Osteocyte (in vitro differentiated cells): ENCODE measurements at regions not wholly inside any gene's neighbourhood (a gene's known extent, or its start where the extent isn't known, plus 50 kb on each side); places are given as distances from the start of the nearest gene placed in this dataset.

Source experiments
- DNase-seq: peaks from one replicate; pipeline ENCODE4 v3.0.0; 2021; ENCODE audit warnings: mixed read lengths; ENCODE audit not compliant: unreplicated experiment; ENCODE audit errors: extremely low spot score
- H3K27ac Mint-ChIP-seq: one replicate; pipeline ENCODE4 v1.8.0; 2021; ENCODE audit warnings: mild to moderate bottlenecking, mixed read lengths; ENCODE audit not compliant: unreplicated experiment
- H3K27me3 Mint-ChIP-seq: one replicate; pipeline ENCODE4 v1.8.0; 2021; ENCODE audit warnings: mixed read lengths; ENCODE audit not compliant: unreplicated experiment
- H3K36me3 Mint-ChIP-seq: one replicate; pipeline ENCODE4 v1.8.0; 2021; ENCODE audit warnings: mixed read lengths; ENCODE audit not compliant: unreplicated experiment
- H3K4me1 Mint-ChIP-seq: one replicate; pipeline ENCODE4 v1.8.0; 2021; ENCODE audit warnings: mixed read lengths; ENCODE audit not compliant: unreplicated experiment
- H3K4me3 Mint-ChIP-seq: one replicate; pipeline ENCODE4 v1.8.0; 2021; ENCODE audit warnings: mild to moderate bottlenecking, moderate library complexity, mixed read lengths; ENCODE audit not compliant: unreplicated experiment
- H3K9me3 Mint-ChIP-seq: one replicate; pipeline ENCODE4 v1.8.0; 2021; ENCODE audit warnings: mixed read lengths; ENCODE audit not compliant: unreplicated experiment
- TF ChIP-seq, protein P1 (sequence below): fragments of 200-600 bp; sonication (generic); IDR thresholded peaks from 2 replicates; pipeline ENCODE4 v1.5.0; 2021; ENCODE audit warnings: antibody characterized with exemption, mild to moderate bottlenecking, moderate library complexity

DNA sequence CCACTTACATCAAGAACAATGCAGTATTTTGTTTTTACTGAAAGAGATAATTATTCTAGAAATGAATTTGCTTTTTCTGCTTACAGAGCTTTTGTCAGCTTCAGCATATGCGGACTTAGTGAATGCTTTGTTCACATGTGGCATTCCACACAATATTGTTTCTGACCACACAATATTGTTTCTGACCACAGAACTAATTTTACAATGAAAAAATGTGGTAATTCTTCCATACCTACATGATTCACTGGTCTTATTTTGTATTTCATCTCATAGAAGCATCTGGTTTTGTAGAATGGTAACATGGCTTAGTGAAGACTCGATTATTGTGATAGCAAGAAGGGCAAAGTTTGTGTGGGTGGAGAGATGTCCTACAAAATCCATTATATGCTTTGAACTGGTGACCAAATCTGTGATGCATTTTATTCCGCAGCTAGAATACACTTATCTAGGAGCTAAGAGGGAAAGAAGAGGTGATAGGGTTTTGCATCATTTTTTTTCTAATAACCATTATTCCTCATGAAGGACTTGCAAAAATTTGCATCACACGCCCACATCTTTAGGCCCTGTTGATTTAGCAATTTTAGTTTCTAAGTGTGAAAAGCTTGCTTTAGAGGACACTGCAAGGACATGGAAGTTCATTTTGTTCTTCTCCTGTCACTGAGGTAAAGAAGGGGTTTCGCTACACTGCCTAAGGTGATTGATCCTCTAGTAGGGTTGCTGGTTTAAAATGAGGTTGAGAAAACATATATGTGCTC is 75.3 kb downstream of the HLX start:
- H3K4me3 Mint-ChIP-seq = no peak overlapping the region
- H3K27me3 Mint-ChIP-seq = no peaks in the 10 kb centered on the region
- peaks cover 5% of the 10 kb centered on the region for H3K9me3 Mint-ChIP-seq
- TF ChIP-seq, protein P1, sequence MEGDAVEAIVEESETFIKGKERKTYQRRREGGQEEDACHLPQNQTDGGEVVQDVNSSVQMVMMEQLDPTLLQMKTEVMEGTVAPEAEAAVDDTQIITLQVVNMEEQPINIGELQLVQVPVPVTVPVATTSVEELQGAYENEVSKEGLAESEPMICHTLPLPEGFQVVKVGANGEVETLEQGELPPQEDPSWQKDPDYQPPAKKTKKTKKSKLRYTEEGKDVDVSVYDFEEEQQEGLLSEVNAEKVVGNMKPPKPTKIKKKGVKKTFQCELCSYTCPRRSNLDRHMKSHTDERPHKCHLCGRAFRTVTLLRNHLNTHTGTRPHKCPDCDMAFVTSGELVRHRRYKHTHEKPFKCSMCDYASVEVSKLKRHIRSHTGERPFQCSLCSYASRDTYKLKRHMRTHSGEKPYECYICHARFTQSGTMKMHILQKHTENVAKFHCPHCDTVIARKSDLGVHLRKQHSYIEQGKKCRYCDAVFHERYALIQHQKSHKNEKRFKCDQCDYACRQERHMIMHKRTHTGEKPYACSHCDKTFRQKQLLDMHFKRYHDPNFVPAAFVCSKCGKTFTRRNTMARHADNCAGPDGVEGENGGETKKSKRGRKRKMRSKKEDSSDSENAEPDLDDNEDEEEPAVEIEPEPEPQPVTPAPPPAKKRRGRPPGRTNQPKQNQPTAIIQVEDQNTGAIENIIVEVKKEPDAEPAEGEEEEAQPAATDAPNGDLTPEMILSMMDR = no peak
- DNase-seq = no peak
- H3K36me3 Mint-ChIP-seq = no peaks in the 10 kb centered on the region
- no peak overlapping the region for H3K27ac Mint-ChIP-seq
- H3K4me1 Mint-ChIP-seq = no peaks in the 10 kb centered on the region

DNA sequence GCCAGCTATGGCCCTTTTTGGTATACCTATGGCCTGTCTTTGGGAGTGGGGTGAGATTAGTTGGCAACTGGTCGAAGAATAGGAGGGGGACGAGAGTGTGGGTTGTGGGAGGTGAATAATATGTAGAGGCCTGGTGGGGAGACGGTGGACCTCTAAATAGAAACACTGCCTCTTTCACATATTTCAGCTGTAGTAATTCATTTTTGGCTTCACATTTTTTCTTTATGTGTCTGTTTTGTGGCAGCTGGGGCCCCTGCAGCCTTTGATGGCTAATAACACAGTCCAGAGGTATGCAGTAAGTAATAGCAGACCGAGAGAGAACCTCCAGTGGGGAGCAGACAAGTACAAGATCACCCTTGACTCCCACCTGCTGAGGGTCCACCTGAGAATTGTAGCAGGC is 75.9 kb downstream of the HLX start:
- Mint-ChIP-seq H3K27me3 (no peaks in the 10 kb centered on the region), H3K9me3 (no peaks in the 10 kb centered on the region), H3K4me3 (no peak overlapping the region), H3K36me3 (no peaks in the 10 kb centered on the region), H3K4me1 (no peaks in the 10 kb centered on the region), H3K27ac (no peak overlapping the region)
- no peak for DNase-seq
- TF ChIP-seq, protein P1 = no peak

DNA sequence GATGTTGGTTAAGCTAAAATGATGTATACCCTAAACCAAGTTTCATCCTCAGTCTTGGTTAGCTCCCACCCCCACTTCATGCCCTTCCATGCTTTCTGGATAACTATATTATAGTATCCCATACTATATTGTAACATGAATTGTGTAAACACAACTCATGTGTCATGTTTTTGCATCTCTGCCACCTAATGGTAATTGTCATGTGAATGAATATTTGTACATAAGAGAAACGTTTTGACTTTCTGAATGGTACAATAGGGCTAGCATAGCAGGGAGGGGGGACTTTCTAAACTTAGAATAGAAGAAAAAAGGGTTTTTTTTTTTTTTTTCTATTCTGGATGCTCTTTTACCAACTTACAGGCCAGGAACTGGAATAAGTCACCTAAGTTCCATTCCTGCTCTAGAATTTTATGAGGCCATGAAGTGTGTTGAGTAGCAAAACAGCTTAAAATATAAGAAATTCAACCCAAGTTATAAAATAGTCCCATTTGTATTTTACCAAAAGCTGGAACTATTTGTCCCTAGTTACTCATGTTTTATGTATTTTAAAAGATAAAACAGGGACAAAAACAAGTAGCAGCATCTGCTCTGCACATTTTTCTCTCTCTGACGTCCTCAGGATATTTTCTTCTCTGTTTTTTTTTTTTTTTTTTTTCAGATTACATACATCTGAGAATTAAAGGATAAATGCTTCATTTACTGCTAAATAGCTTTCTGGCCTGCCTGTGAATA is 77.4 kb downstream of the HLX start:
- no peak for DNase-seq
- Mint-ChIP-seq H3K27ac (no peak overlapping the region), H3K27me3 (no peaks in the 10 kb centered on the region), H3K36me3 (no peaks in the 10 kb centered on the region), H3K9me3 (no peaks in the 10 kb centered on the region), H3K4me1 (no peaks in the 10 kb centered on the region), H3K4me3 (no peak overlapping the region)
- TF ChIP-seq, protein P1 = no peak

DNA sequence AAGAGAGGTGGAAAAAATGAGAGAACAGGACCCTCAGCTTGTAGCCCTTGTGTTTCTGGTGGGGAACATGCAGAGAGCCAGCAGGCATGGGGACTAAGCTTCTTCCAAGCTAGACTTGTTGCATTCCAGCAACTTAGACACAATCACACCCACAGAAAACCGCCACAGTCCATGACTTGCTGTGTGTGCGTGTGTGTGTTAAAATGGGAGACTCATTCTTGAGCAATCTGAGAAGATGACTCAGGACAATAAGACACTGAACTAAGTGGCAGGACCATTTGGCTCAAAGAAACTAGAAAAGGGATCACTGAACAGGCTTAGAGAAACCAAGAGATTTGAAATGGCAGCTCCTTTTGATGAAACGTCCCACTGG is 78.0 kb downstream of the HLX start:
- Mint-ChIP-seq H3K36me3 (no peaks in the 10 kb centered on the region), H3K9me3 (no peaks in the 10 kb centered on the region), H3K27ac (no peak overlapping the region), H3K27me3 (no peaks in the 10 kb centered on the region), H3K4me1 (no peaks in the 10 kb centered on the region), H3K4me3 (no peak overlapping the region)
- no peak for DNase-seq
- TF ChIP-seq, protein P1 = no peak

DNA sequence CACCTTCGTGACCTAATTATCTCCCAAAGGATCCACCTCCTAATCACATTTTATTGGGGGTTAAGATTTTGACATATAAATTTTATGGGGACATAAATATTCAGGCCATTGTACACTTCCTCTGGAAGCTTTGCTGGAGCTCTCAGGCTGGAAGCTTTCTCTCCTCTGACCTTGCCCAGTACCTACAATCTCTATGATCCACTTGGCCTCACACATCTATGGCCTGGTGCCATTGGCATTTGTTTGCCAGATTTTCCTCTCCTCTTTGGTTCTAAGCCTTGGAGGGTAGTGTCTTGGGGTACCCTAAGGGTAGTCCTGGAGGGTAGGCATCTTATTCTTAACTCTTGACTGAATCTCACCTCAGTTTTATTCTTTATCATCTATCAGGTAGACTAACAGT is 79.0 kb downstream of the HLX start:
- H3K27ac Mint-ChIP-seq = no peak overlapping the region
- TF ChIP-seq, protein P1 = no peak
- no peak overlapping the region for H3K4me3 Mint-ChIP-seq
- no peaks in the 10 kb centered on the region for H3K9me3 Mint-ChIP-seq
- no peaks in the 10 kb centered on the region for H3K4me1 Mint-ChIP-seq
- H3K36me3 Mint-ChIP-seq = no peaks in the 10 kb centered on the region
- DNase-seq = no peak
- no peaks in the 10 kb centered on the region for H3K27me3 Mint-ChIP-seq
